ENCODE measurements at regions not wholly inside any gene's neighbourhood (a gene's known extent, or its start where the extent isn't known, plus 50 kb on each side); places are given as distances from the start of the nearest gene placed in this dataset.
"Not testable (repeated sequence)": the region's sequence is repeated elsewhere in the genome, so short reads cannot be mapped to it uniquely, and the experiment has no call there.

- FAIRE-seq: no peak
- no peak for DNase-seq (ENCODE audit: insufficient read length, low spot score)
- no peak for TF ChIP-seq POLR2A (IDR thresholded peaks at IDR 0.05; ENCODE audit: low read depth, low read length)
Measured at GRCh38 chr3:110332629-110333028, 739.0 kb upstream of the NECTIN3 start.

DNA sequence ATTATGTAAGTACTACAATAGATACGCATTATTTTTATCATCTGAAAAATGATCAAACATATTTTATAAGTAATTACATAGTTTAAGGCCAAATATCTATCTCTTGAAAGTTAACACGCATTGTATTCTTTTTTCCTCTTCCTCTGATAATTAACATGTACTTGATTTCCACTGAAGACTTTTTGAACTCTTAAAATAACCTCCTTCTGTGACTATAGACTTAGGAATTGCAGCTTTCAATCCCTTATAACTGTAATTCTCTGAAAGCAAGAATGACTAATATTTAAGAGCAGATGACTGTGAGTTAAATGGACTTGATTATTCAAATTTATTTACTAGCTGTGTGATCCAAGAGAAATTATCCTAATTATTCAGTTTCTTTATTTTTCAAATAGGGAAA is 730.6 kb upstream of the NECTIN3 start:
- FAIRE-seq (no peak), DNase-seq (ENCODE audit: insufficient read length, low spot score) (no peak)
- TF ChIP-seq POLR2A (IDR thresholded peaks at IDR 0.05; ENCODE audit: low read depth, low read length): no peak

DNA sequence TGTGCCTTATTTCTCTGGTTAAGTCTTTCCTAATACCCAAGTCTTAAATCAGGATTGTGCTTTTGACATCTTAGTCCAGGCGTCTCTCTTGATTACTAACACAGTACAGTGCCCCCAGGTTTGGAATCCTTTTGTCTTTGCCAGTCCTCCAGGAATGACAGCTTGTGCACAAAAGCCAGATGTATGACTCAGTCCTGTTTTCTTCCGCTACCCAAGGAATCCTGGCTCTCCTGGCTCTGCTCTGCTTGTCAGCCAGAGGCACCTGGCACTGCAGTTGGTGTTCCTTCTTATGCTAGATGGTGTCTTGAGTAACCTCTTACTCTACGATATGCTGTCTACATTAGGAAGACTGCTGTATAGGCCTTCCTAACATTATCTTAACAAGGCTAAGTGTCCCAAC is 728.2 kb upstream of the NECTIN3 start:
- TF ChIP-seq POLR2A (IDR thresholded peaks at IDR 0.05; ENCODE audit: low read depth, low read length): no peak
- no peak for DNase-seq (ENCODE audit: insufficient read length, low spot score)
- peak; percentile 96 for FAIRE-seq

DNA sequence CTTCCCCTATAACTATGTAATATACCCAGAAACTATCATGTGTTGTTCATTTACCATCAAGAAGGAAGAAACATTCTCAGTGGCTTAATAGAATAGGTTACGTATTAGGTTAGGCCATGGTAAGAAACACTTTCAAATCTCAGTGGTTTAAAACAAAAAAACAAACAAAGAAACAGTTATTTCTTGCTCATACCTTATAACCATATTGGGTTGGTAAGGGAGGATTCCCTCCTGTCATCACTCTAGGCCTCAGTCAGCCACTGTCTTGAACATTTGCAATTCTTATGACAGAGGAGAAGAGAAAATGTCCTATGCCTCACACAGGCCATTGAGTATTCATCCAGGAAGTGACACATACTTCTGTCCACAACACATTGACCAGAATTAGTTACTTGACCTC is 727.7 kb upstream of the NECTIN3 start:
- DNase-seq (ENCODE audit: insufficient read length, low spot score): no peak

GRCh38 chr3:110344487-110344886 is 727.1 kb upstream of the NECTIN3 start:
- FAIRE-seq (no peak), DNase-seq (ENCODE audit: insufficient read length, low spot score) (no peak)
- TF ChIP-seq POLR2A (IDR thresholded peaks at IDR 0.05; ENCODE audit: low read depth, low read length): no peak

More for the DNA sequence above, 727.7 kb upstream of the NECTIN3 start:
- TF ChIP-seq POLR2A (IDR thresholded peaks at IDR 0.05; ENCODE audit: low read depth, low read length): no peak
- FAIRE-seq: peak; percentile 78

- FAIRE-seq (no peak), DNase-seq (ENCODE audit: insufficient read length, low spot score) (no peak)
- no peak for TF ChIP-seq POLR2A (IDR thresholded peaks at IDR 0.05; ENCODE audit: low read depth, low read length)
Measured at GRCh38 chr3:110344897-110345767, 726.5 kb upstream of the NECTIN3 start.

GRCh38 chr3:110349295-110349694 is 722.3 kb upstream of the NECTIN3 start:
- DNase-seq (ENCODE audit: insufficient read length, low spot score) (no peak), FAIRE-seq (no peak)
- no peak for TF ChIP-seq POLR2A (IDR thresholded peaks at IDR 0.05; ENCODE audit: low read depth, low read length)

DNA sequence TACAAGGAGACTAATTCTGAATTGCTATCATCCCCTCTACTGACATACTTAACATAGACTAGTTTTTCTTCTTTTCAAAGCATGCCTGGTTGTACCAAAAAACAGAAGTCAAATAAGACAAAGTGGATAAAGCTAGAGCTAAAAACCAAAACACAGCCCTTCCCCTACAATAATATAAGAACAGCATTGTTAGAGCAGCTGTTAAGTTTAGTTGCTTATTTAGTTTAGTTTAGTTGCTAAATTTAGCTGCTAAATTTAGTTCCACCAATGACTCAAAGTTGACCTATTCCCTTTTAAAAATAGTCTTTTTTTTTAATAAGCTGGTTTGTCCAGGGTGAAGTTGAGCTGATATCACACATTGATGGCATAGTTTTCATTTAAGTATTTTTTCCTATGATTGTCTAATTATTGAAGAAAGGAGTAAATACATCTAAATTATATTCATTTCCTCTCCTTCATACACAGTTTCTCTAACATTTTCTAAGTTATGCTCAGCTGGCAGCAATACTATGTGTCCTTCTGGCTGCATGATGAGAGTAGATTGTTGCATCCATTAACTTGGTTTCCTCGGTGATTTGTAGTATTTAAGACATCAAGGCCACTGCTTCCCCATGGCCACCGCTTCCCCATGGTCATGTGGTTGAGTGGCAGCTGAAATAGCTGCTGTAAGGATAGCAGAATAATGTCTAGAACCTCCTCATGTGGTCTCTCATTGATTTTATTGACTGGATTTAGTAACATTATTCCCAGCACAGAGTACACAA is 718.6 kb upstream of the NECTIN3 start:
- no peak for DNase-seq (ENCODE audit: insufficient read length, low spot score)
- FAIRE-seq: no peak
- no peak for TF ChIP-seq POLR2A (IDR thresholded peaks at IDR 0.05; ENCODE audit: low read depth, low read length)

DNA sequence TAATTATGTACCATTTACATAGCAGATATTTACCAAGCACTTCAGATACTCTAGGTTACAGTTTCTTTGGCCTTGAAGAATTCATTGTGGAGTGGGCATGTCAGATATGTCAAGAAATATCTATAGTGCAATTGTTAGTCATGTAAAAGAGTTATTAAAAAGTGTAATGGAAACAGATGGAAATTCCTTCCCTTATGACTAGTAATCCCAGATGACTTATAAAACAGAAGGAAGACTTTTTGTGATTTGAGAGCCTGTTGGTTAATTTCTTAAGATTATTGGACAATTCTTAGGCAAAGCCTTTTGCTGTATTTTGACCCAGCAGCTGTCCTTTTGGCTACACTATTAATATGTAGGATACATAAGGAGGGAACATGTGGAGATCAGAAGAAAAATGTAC is 708.9 kb upstream of the NECTIN3 start:
- FAIRE-seq (peak; percentile 38), DNase-seq (ENCODE audit: insufficient read length, low spot score) (no peak)

DNA sequence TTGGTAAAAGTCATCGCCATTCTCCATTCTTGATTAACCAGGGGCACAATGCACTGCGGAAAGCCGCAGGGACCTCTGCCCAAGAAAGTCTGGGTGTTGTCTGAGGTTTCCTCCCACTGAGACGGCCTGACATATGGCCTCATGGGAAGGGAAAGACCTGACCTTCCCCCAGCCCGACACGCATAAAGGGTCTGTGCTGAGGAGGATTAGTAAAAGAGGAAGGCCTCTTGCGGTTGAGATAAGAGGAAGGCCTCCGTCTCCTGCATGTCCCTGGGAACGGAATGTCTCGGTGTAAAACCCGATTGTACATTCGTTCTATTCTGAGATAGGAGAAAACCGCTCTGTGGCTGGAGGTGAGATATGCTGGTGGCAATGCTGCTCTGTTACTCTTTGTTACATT is 704.3 kb upstream of the NECTIN3 start:
- DNase-seq (ENCODE audit: insufficient read length, low spot score); FAIRE-seq: not testable (repeated sequence)

More for the DNA sequence above, 708.9 kb upstream of the NECTIN3 start:
- TF ChIP-seq POLR2A (IDR thresholded peaks at IDR 0.05; ENCODE audit: low read depth, low read length): no peak

GRCh38 chr3:110375751-110376518 is 695.7 kb upstream of the NECTIN3 start:
- no peak for TF ChIP-seq POLR2A (IDR thresholded peaks at IDR 0.05; ENCODE audit: low read depth, low read length)
- FAIRE-seq (no peak), DNase-seq (ENCODE audit: insufficient read length, low spot score) (no peak)

DNA sequence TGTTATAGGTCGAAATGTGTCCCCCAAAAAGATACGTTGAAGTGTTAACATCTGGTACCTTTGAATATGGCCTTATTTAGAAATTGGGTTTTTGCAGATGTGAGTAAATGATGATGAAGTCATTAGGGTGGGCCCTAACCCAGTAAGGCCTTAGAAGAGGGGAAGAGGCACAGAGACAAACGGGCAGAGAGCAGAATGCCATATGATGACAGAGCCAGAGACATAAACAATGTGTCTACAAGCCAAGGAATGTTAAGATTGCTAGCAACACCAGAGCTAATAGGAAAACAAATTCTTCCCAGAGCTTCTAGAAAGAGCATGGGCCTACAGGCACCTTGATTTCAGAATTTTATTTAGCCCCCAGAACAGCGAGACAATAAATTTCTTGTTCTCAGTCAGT is 693.1 kb upstream of the NECTIN3 start:
- no peak for FAIRE-seq
- TF ChIP-seq POLR2A (IDR thresholded peaks at IDR 0.05; ENCODE audit: low read depth, low read length): no peak

DNA sequence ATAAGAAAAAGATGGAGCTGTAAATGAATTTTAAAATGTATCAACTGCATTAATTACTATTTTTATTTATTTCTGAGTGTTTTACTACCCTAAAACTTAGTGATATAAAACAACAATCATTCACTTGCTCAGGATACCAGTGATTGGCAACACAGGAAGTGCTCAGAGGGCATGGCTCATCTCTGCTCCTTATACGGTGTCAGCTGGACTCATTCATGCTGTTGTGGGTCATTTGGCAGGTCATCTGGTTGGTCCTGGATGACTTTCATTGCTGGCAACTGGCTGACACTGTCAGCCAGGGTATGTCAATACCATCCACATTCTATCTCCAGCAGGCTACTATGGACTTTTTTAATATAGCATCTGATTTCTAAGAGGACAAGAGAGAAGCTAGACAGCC is 689.6 kb upstream of the NECTIN3 start:
- no peak for DNase-seq (ENCODE audit: insufficient read length, low spot score)
- FAIRE-seq: peak; percentile 52

More for the DNA sequence above, 693.1 kb upstream of the NECTIN3 start:
- no peak for DNase-seq (ENCODE audit: insufficient read length, low spot score)

GRCh38 chr3:110383356-110383755 is 688.3 kb upstream of the NECTIN3 start:
- TF ChIP-seq POLR2A (IDR thresholded peaks at IDR 0.05; ENCODE audit: low read depth, low read length): no peak
- no peak for DNase-seq (ENCODE audit: insufficient read length, low spot score)
- FAIRE-seq: no peak

More for the DNA sequence above, 689.6 kb upstream of the NECTIN3 start:
- TF ChIP-seq POLR2A (IDR thresholded peaks at IDR 0.05; ENCODE audit: low read depth, low read length): no peak

Data from H54 (cell line).